ENCODE measurements at regions not wholly inside any gene's neighbourhood (a gene's known extent, or its start where the extent isn't known, plus 50 kb on each side); places are given as distances from the start of the nearest gene placed in this dataset.

DNA sequence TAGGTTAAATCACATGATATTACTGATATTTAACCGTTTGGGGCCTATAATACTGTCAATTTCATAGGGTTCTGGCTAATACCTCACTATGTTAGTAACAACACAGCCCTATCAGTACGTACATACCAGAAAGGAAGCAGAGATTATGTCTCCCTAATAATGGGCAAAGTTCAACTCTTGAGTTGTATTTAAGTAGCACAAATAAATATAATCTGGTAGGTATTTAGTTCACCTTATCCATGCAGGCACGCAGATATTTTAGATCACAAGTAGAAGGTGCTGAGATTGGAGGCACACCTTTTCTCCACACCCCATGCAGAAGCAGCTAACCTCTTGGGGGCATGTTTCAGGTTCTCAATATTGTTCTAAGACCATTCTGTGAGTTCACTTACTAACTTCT is 118.9 kb downstream of the IRS1 start:
- Histone ChIP-seq H3K27ac (ENCODE audit: low read depth, low read length) (no peak overlapping the region), H3K4me1 (ENCODE audit: control insufficient read depth, insufficient read depth, low read length) (no peaks in the 10 kb centered on the region), H3K4me3 (ENCODE audit: low read length) (no peak overlapping the region), H3K36me3 (ENCODE audit: control insufficient read depth, insufficient read depth, low read length) (no peaks in the 10 kb centered on the region), H3K9ac (ENCODE audit: low read length) (no peak overlapping the region), H3K27me3 (ENCODE audit: control insufficient read depth, insufficient read depth, low read length) (no peaks in the 10 kb centered on the region)

DNA sequence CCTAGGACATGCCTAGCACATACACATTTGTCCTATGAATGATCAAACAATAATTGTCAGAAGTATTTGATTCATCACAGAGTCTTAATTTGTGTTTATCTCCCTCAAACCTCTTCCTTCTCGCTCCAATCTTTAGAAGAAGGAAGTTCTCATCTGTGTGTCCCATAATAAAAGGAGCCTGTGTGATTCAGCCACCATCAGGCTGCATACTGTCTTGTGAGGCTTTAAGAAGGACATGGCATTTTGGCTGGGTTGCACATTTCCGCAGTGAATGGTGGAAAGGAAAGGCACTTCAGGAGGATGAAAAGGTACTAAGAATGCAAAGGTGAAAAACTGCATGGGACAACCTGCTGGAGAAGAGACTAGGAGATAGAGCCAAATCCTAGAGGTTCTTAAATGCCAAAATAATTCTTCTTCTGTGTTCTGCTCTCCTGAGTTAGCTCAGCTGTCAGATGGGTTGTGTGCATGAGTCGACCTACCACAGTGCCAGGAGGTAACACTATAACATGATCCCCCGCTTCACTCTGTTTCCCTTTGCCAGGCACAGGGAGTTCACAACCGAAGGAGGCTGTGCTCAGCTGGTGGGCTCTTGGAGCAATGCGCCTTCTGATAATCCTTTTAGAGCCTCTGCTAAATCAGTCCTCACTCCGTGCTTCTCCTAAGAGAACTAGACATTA is 120.1 kb downstream of the IRS1 start:
- Histone ChIP-seq H3K27me3 (ENCODE audit: control insufficient read depth, insufficient read depth, low read length) (no peaks in the 10 kb centered on the region), H3K27ac (ENCODE audit: low read depth, low read length) (no peak overlapping the region), H3K4me3 (ENCODE audit: low read length) (no peak overlapping the region), H3K36me3 (ENCODE audit: control insufficient read depth, insufficient read depth, low read length) (no peaks in the 10 kb centered on the region), H3K4me1 (ENCODE audit: control insufficient read depth, insufficient read depth, low read length) (no peaks in the 10 kb centered on the region), H3K9ac (ENCODE audit: low read length) (no peak overlapping the region)

DNA sequence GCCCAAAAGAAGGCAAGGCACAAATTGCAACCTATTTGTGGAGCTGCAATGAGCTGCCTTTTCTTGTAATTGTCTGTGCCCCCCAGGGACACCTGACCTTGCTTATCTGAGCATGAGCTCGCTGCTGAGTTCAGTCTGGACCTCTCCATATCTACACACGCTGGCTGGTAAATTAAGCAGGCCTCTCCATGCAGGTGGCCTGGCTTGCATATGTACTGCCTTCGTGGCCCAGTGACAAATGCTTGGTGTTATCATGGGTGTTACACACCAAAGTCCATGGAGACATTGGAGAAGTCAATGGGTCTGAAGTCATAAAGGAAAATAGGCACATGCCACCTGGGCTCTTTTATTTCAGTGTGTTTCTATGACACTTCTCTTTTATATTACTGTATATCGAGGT is 121.2 kb downstream of the IRS1 start:
- no peak overlapping the region for H3K27ac ChIP-seq (ENCODE audit: low read depth, low read length)
- H3K4me1 ChIP-seq (ENCODE audit: control insufficient read depth, insufficient read depth, low read length), result no peaks in the 10 kb centered on the region
- no peak overlapping the region for H3K9ac ChIP-seq (ENCODE audit: low read length)
- no peaks in the 10 kb centered on the region for H3K36me3 ChIP-seq (ENCODE audit: control insufficient read depth, insufficient read depth, low read length)
- H3K4me3 ChIP-seq (ENCODE audit: low read length), result no peak overlapping the region
- H3K27me3 ChIP-seq (ENCODE audit: control insufficient read depth, insufficient read depth, low read length), result no peaks in the 10 kb centered on the region

DNA sequence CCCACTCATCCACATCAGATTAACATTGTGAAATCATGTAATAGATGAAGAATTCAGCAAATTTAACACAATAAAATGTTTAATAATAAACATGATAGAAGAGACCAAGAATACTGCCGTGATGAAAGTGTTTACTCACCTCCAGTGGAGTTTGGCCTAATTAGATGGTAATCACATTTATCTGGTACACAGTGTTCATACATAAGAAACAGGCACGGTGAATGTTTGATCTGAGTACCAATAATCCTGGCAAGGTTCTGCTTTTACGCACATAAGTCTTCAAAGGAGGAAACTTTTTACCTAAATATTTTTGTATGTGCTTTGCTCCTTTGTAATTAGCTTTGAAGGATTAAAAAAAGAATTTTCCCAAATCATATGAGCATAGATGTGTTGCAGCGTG is 122.5 kb downstream of the IRS1 start:
- Histone ChIP-seq H3K36me3 (ENCODE audit: control insufficient read depth, insufficient read depth, low read length) (no peaks in the 10 kb centered on the region), H3K9ac (ENCODE audit: low read length) (no peak overlapping the region), H3K4me1 (ENCODE audit: control insufficient read depth, insufficient read depth, low read length) (no peaks in the 10 kb centered on the region), H3K4me3 (ENCODE audit: low read length) (no peak overlapping the region), H3K27me3 (ENCODE audit: control insufficient read depth, insufficient read depth, low read length) (no peaks in the 10 kb centered on the region), H3K27ac (ENCODE audit: low read depth, low read length) (no peak overlapping the region)

DNA sequence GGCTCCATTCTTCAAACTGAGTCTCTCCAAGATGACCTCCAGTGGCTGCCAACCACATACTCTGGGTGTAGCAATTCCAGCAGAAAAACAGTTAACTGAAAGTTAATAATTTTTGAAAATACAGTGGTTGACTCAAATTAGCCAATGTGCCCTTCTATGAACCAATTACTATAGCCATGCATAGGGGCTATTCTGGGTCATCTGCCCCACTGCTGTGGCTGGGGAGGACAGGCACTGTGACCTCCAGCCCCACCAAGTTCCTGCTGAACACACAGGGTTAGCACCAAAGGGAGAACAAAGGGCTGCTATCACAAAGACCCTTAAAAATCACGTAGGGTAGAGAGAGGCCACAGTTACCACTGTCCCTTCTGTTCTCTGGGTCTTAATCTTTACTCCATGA is 123.0 kb downstream of the IRS1 start:
- H3K4me1 ChIP-seq (ENCODE audit: control insufficient read depth, insufficient read depth, low read length), result no peaks in the 10 kb centered on the region

DNA sequence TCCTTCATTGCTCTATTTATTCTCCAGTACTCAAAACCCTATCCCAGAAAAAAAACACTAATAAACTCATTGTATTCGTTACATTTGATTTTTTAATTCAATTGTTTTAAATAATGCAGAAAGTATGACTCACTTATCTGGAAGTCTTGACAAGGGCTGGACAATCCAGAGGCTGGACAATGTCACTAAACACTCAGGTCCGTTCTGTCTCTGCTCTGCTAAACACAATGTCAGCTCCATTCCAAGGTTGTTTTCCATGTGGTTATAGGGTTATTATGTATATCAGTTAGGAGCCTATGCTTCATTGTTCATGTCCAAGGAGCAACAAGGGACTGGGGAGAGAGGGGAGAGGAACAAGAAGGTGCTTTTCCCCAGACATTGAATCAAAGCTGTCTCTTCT is 125.5 kb downstream of the IRS1 start:
- Histone ChIP-seq H3K36me3 (ENCODE audit: control insufficient read depth, insufficient read depth, low read length) (no peaks in the 10 kb centered on the region), H3K27ac (ENCODE audit: low read depth, low read length) (no peak overlapping the region), H3K4me3 (ENCODE audit: low read length) (no peak overlapping the region), H3K4me1 (ENCODE audit: control insufficient read depth, insufficient read depth, low read length) (no peaks in the 10 kb centered on the region), H3K27me3 (ENCODE audit: control insufficient read depth, insufficient read depth, low read length) (peaks cover under 1% of the 10 kb centered on the region), H3K9ac (ENCODE audit: low read length) (no peak overlapping the region)

More for the DNA sequence above, 123.0 kb downstream of the IRS1 start:
- Histone ChIP-seq H3K36me3 (ENCODE audit: control insufficient read depth, insufficient read depth, low read length) (no peaks in the 10 kb centered on the region), H3K9ac (ENCODE audit: low read length) (no peak overlapping the region), H3K27ac (ENCODE audit: low read depth, low read length) (no peak overlapping the region), H3K27me3 (ENCODE audit: control insufficient read depth, insufficient read depth, low read length) (no peaks in the 10 kb centered on the region), H3K4me3 (ENCODE audit: low read length) (no peak overlapping the region)

DNA sequence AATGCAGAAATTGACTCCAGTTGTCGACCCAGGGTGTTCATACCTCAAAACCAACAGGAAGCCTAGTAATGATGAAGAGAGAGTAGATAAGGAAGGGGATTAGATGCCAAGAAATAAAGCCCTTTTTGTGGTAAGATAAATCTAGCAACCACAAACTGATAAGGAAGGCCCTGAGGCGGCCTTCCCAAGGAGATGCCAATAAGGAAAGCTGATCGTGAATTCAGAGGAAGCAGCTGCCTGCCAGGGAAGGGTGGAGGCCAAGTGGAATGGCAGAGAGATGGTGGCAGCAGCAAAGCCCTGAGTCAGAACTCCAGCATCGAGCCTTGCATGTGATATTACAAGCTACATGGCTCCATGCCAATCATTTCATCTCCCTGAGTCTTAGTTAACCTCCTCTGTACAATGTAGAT is 126.3 kb downstream of the IRS1 start:
- H3K27me3 ChIP-seq (ENCODE audit: control insufficient read depth, insufficient read depth, low read length), result peaks cover 2% of the 10 kb centered on the region
- no peaks in the 10 kb centered on the region for H3K36me3 ChIP-seq (ENCODE audit: control insufficient read depth, insufficient read depth, low read length)
- no peak overlapping the region for H3K9ac ChIP-seq (ENCODE audit: low read length)
- no peaks in the 10 kb centered on the region for H3K4me1 ChIP-seq (ENCODE audit: control insufficient read depth, insufficient read depth, low read length)
- H3K4me3 ChIP-seq (ENCODE audit: low read length), result no peak overlapping the region
- no peak overlapping the region for H3K27ac ChIP-seq (ENCODE audit: low read depth, low read length)

DNA sequence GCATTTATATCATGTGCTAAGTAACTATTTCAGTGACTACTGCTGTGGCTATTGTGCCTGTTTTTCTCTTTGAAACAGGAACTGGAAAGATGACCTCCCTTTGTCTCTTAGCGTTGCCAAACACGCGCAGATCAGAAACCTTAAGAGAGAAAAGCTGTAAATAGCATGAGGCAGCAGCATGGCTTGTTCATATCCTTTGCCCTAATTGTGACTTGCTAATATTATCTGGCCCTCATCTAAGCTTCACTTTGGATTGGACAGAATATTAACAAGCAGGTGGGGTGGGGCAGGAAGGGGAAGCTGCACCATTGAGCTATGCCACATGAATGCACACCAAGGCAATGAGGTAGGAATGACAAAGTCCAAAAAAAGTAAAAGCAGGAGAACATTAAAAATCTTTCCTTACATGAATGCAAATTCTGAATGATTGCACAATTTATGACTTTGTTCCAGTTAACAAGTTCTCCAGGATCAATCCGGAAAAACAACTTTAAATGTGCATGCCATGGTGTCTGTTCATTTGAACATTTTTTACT is 128.4 kb downstream of the IRS1 start:
- Histone ChIP-seq H3K27me3 (ENCODE audit: control insufficient read depth, insufficient read depth, low read length) (peaks cover 2% of the 10 kb centered on the region), H3K9ac (ENCODE audit: low read length) (no peak overlapping the region), H3K36me3 (ENCODE audit: control insufficient read depth, insufficient read depth, low read length) (no peaks in the 10 kb centered on the region), H3K4me3 (ENCODE audit: low read length) (no peak overlapping the region), H3K27ac (ENCODE audit: low read depth, low read length) (no peak overlapping the region), H3K4me1 (ENCODE audit: control insufficient read depth, insufficient read depth, low read length) (no peaks in the 10 kb centered on the region)

DNA sequence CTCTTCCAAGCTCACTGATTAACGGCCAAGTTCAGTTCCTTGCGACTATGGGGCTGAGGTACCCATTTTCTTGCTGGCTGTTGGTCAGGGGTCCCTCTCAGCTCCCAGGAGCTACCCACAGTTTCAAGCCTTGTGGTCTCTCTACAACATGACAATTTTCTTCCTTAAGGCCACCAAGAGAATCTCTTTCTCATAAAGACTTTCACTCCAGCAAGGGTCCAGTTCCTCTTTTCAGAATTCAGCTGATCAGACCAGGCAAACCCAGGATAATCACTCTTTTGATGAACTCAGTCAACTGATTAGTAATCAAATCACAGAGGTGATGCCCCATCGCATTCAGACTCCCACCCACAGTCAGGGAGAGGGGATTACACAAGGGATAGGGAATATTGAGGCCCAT is 129.7 kb downstream of the IRS1 start:
- no peak overlapping the region for H3K27ac ChIP-seq (ENCODE audit: low read depth, low read length)
- no peak overlapping the region for H3K4me3 ChIP-seq (ENCODE audit: low read length)
- peaks cover 2% of the 10 kb centered on the region for H3K27me3 ChIP-seq (ENCODE audit: control insufficient read depth, insufficient read depth, low read length)
- no peaks in the 10 kb centered on the region for H3K36me3 ChIP-seq (ENCODE audit: control insufficient read depth, insufficient read depth, low read length)
- no peak overlapping the region for H3K9ac ChIP-seq (ENCODE audit: low read length)
- no peaks in the 10 kb centered on the region for H3K4me1 ChIP-seq (ENCODE audit: control insufficient read depth, insufficient read depth, low read length)

DNA sequence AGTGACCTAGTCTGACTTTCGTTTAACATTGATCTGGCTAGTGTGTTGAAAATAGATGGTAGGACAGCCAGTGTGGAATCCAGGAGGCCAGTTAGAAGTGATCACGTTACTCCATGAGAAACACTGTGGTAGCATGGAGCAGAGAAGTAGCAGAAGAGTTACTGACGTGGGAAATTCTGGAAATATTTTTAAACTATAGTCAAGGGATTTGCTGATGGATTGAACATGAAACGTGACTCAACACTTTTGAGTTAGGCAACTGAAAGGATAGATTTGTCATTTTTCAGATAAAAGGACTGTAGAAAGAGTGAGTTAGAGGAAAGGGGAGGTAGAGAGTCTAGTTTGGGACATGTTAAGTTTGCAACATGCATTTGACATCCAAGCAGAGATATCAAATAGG is 130.4 kb downstream of the IRS1 start:
- Histone ChIP-seq H3K9ac (ENCODE audit: low read length) (no peak overlapping the region), H3K4me3 (ENCODE audit: low read length) (no peak overlapping the region), H3K4me1 (ENCODE audit: control insufficient read depth, insufficient read depth, low read length) (no peaks in the 10 kb centered on the region), H3K27ac (ENCODE audit: low read depth, low read length) (no peak overlapping the region), H3K36me3 (ENCODE audit: control insufficient read depth, insufficient read depth, low read length) (no peaks in the 10 kb centered on the region), H3K27me3 (ENCODE audit: control insufficient read depth, insufficient read depth, low read length) (peaks cover 2% of the 10 kb centered on the region)

DNA sequence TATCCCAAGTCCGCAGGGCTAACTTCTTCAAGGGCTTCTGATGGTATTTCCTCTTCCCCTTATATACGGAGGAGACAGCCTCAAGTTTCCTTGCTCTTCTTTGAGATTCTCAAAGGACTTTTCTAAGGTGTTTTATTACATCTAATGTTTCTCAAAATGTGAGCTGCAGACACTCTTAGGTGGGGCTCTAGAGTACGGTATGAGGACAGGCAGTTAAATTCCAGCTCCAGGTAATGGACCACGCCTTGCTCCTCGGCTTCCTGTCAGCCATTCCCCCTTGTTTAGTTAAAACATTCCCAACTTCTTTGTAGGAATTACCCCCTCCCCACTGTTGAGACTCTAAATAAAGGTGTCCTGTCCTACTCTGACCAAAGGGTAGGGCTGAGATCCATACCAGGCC is 131.9 kb downstream of the IRS1 start:
- no peaks in the 10 kb centered on the region for H3K36me3 ChIP-seq (ENCODE audit: control insufficient read depth, insufficient read depth, low read length)
- H3K27ac ChIP-seq (ENCODE audit: low read depth, low read length), result no peak overlapping the region
- no peak overlapping the region for H3K9ac ChIP-seq (ENCODE audit: low read length)
- peaks cover 2% of the 10 kb centered on the region for H3K27me3 ChIP-seq (ENCODE audit: control insufficient read depth, insufficient read depth, low read length)
- no peaks in the 10 kb centered on the region for H3K4me1 ChIP-seq (ENCODE audit: control insufficient read depth, insufficient read depth, low read length)
- no peak overlapping the region for H3K4me3 ChIP-seq (ENCODE audit: low read length)

DNA sequence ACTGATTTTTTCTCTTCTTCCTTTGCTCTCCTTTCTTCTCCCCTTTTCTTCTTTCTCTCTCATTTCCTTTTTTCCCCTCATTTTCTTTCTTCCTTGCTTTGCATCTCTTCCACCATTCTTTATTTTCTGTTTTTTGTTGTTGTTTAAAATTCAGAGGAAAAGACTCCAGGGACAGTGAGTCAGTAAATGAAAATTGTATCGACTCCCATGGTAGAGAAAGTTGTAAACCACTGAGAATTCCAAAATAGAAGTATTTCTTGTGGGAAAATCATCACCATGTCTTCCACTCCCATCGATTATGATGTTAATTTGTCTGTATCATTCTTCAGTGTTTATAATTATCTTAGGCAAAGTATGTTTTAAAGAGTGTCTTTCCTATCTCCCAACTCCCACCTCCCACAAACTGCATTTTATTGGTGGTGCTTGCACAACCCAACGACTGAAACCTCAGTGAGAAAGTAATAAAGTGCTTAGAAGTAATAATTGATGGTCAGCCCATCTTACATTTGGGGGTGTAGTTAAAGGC is 134.3 kb downstream of the IRS1 start:
- Histone ChIP-seq H3K27me3 (ENCODE audit: control insufficient read depth, insufficient read depth, low read length) (peaks cover 2% of the 10 kb centered on the region), H3K36me3 (ENCODE audit: control insufficient read depth, insufficient read depth, low read length) (no peaks in the 10 kb centered on the region), H3K9ac (ENCODE audit: low read length) (no peak overlapping the region)

DNA sequence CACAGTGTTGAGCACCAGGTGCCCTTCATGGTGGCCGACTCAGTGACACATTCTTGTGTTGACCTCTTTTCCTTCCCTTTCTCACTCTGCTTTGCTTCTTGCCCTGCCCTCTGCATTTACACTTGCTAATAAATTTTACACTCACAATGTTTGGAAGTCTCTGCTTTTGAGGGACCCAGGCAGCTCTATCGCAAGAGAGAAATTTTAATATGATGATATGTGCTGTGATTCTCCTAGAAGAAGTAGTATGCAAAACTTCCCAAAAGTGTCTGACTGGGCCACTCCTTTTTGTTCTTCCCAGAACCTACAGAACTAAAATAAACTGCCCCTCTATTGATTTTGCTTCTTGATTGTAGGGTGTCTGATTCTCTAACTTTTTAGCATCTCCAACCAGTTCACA is 135.0 kb downstream of the IRS1 start:
- no peak overlapping the region for H3K9ac ChIP-seq (ENCODE audit: low read length)
- no peaks in the 10 kb centered on the region for H3K36me3 ChIP-seq (ENCODE audit: control insufficient read depth, insufficient read depth, low read length)
- H3K27me3 ChIP-seq (ENCODE audit: control insufficient read depth, insufficient read depth, low read length), result peaks cover 2% of the 10 kb centered on the region
- peaks cover 6% of the 10 kb centered on the region for H3K4me1 ChIP-seq (ENCODE audit: control insufficient read depth, insufficient read depth, low read length)
- no peak overlapping the region for H3K4me3 ChIP-seq (ENCODE audit: low read length)
- no peak overlapping the region for H3K27ac ChIP-seq (ENCODE audit: low read depth, low read length)

More for the DNA sequence above, 134.3 kb downstream of the IRS1 start:
- peaks cover 6% of the 10 kb centered on the region for H3K4me1 ChIP-seq (ENCODE audit: control insufficient read depth, insufficient read depth, low read length)
- no peak overlapping the region for H3K4me3 ChIP-seq (ENCODE audit: low read length)
- H3K27ac ChIP-seq (ENCODE audit: low read depth, low read length), result no peak overlapping the region

Measured in rectal smooth muscle tissue (tissue), 1 donor.